ENCODE measurements at regions not wholly inside any gene's neighbourhood (a gene's known extent, or its start where the extent isn't known, plus 50 kb on each side); places are given as distances from the start of the nearest gene placed in this dataset.

DNA sequence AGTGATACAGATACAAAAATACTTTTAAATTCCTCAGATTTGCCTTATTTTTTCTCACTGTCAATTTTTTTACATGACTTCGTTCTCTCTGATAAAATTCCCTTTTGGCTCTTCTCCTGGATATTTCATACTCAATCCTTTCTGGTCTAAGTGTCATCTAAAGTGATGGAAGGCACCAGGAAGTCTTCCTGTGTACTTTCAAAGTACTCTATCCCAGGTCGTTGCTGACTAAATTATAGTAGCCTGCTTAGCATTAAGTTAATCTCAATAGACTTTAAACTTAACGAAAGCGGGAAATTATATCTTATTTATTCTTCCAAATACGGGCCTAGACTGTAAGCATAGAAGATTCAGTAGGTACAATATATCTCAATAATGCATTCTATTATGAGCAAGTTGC, 67.8 kb downstream of the CASP12 start:
- DNase-seq: no peak

DNA sequence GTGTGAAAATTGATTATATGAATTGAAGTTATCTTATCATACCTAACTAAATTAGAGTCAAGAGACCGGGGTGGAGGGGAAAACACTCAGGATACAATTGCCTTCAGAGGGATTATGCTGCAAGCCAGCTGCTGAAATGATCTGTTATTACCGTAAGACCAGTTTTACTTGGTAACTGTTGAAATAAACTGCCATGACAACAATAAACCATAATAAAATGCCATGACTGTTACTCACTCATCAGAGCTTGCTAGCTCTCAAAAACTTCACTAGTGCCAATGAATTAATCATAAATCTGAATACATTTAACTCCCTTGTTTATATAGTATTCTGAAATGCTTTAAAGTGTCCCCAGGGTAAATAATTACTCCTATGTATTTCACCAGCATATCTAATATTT, 68.2 kb downstream of the CASP12 start:
- DNase-seq: no peak

GRCh38 chr11:104826772-104827171, 71.5 kb downstream of the CASP12 start:
- DNase-seq: no peak

DNA sequence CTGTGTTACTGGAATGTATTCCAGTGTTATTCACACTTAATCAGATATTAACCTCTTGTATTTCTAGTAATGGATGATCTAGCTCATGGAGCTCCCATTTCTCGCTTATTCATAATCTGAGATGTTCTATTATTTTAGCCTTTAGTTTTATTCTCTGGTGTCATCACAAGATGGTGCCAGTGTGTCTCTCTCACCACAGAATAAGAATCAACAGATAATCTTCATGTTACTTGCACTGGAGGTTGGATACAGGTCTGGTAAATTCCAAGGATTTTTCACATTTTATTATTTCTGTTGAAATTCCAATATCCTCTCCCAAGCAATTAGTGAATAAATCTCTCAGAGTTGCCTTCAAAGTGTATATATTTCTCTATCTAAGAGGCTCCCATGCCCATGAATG, 74.6 kb downstream of the CASP12 start:
- DNase-seq: no peak

- DNase-seq: no peak
Measured at GRCh38 chr11:104820431-104820830, 77.8 kb downstream of the CASP12 start.

DNA sequence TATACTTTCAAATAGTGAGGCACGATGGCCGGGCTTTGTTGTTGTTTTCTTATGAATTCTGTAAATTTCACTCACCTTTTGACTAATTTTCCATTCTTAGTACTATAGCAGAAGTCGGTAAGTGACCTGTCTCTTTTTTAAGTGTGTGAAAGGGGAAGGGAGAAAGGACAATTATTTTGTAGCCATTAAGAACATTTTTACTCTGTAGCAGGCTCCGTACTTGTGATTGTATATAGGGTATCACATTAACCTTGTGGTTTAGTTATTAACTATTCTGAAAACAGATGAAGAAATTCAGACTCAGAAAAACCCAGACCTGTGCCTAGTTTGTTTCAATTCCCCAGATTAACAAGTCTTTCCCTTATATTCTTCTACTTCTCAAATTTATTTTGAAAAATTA, 78.7 kb downstream of the CASP12 start:
- no peak for DNase-seq

GRCh38 chr11:104819107-104819506, 79.2 kb downstream of the CASP12 start:
- no peak for DNase-seq

GRCh38 chr11:104817973-104818372, 80.3 kb downstream of the CASP12 start:
- no peak for DNase-seq

GRCh38 chr11:104813532-104813931, 84.7 kb downstream of the CASP12 start:
- no peak for DNase-seq

GRCh38 chr11:104812103-104812788, 86.0 kb downstream of the CASP12 start:
- DNase-seq: no peak

- DNase-seq: no peak
Measured at GRCh38 chr11:104803776-104804175, 94.5 kb downstream of the CASP12 start.

DNA sequence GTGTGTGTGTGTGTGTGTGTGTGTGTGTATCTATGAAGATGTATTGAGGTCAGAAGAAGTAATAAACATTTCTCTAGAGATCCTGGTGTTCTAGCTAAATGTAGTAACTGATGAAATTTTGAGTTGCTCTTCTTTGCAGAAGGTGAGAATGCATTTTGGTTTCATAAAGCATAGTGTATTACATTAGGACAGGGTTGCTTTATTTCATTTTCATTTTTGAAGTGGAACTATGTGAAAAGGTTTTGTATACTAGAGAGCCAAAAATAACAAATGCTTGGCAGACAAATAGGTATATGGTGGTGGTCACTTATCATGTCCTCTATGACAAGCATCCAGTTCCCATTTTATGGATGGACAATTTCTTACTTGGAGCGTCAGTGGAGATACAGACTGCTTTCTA, 99.0 kb downstream of the CASP12 start:
- no peak for DNase-seq

DNA sequence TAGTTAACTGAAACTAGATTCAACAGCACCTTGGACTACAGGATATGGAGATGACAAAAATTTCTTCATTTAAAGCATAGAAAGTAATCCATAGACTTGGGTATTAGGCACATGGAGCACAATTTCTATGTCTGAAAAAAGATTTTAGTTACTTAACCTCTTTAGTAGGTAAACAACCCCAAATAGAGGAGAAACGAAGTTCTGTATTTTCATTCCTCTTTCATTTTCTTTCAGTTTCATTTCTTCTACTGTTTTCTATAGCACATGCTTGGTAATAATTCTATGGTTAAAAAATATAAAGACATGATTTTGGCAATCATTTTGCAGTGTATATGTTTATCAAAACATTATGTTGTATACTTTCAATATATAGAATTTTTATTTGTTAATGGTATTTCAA, 99.5 kb downstream of the CASP12 start:
- DNase-seq: no peak

DNA sequence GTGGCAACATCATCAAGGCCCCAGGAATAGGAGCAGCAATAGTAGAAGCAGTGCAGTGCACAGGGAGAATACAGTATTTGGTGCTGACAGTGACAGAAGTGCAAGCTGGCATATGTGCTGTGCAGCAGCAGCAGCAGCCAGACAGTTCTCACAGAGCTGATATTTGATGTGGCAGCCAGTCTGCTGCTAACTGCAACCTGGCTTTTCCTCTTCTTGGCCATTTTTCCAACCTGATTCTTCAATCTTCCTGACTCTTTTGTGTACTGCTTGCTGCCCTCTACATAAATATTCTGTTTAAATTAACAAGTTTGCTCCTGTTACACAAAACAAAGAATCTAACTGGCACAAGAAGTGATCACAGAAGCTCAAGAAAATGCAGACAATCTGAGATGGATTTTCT, 102.0 kb downstream of the CASP12 start:
- DNase-seq: no peak

DNA sequence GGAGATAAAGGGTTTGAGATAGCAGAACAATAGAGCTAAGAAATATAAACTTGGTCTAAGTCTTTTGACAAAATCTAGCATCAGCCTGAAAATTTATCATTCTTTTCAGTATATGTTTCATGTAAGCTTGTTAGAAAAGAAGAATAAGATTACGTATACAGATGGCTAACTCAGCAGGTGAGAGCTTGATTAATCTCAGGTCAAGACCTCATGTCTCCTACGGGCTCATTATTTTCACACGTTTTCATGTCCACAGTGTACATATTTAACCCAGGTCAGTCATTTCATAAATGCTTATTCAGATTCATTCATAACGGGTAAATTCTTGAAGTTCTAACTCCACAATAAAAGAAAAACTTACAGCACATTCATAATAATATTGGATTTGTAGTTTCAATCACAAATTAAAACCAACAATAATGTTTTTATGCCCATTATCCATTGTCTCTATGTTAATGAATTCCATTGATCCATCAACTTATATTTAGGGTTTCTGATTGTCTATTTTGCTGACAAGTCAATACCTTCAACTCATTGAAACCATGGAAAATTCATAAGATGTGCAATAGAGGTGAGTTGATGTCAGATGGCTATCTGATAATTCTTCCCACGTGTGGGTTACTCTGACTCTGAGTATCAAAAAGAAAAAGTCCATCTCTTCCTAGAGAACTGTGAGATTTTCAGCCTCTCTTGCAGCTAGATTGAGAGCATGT, 102.6 kb downstream of the CASP12 start:
- DNase-seq: no peak

- DNase-seq: no peak
Measured at GRCh38 chr11:104792861-104793260, 105.4 kb downstream of the CASP12 start.

- DNase-seq: no peak
Measured at GRCh38 chr11:104791896-104792295, 106.4 kb downstream of the CASP12 start.

- no peak for DNase-seq
Measured at GRCh38 chr11:104784684-104785460, 113.4 kb downstream of the CASP12 start.

DNA sequence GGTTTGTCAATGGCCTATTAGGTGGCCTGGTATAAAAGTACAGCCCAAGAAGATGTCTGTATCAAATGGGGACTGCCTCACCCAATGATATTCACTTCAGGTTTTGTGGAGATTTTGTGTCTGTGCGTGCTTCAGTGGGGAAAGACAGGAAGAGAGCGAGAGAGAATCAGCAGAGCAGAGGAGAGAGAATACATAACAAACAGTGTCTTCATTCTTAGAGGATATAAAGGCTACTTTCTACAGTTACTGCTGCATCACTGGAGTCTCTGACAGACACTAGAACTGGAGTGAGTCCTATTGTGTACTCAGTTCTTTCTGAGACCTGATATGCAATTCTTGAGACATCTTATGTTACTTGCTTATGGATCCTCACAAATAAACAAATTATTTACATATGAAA, 115.0 kb downstream of the CASP12 start:
- DNase-seq: no peak

GRCh38 chr11:104782377-104782754, 115.9 kb downstream of the CASP12 start:
- DNase-seq: no peak

GRCh38 chr11:104781719-104782376, 116.4 kb downstream of the CASP12 start:
- no peak for DNase-seq

DNA sequence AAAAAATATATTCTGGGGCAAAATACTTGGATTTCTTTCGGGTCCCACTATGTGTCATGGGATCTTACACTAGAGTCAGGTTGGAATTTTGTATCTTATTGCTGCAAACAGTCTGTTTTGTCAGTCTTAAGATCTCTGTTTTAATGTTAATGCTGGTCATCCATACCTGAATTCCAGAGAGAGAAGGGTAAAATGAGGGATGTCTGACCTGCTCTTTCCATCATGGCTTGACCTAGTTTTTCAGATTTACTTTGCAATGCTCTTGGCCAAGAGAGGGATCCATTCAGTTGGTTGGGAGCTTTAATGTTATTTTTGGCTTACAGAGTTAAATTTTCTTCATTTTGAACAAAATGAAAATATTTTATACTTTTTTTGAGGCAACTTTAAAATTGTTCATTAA, 117.2 kb downstream of the CASP12 start:
- DNase-seq: no peak

- no peak for DNase-seq
Measured at GRCh38 chr11:104776501-104777170, 121.6 kb downstream of the CASP12 start.
